C4-2B (cell line): ENCODE measurements at regions not wholly inside any gene's neighbourhood (a gene's known extent, or its start where the extent isn't known, plus 50 kb on each side); places are given as distances from the start of the nearest gene placed in this dataset.

Source experiments
- ZFX ChIP-seq: fragments of 450-650 bp; IDR thresholded peaks from 2 replicates; pipeline ENCODE4 v1.6.1; 2017
- TF ChIP-seq, protein P1 (sequence below): fragments of 450-650 bp; conservative IDR thresholded peaks from 2 replicates; pipeline ENCODE4 v1.5.1; 2017; ENCODE audit warnings: mild to moderate bottlenecking

DNA sequence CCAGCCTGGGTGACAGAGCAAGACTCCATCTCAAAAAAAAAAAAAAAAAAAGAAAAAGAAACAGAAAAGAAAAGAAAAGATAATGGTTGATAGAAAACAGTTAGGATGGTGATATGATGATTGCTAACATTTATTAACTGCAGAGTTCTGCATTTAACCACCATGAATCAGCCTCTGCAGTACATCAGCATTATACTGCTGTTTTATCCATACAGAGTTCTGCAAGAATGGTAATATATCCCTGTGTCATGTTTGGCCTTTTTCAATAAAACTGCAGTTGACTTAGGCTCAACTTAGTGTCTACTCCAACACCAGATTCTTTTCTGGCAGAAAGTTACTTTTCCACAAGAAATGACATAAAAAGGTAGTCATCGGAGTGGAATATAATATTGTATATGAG lies 62.6 kb downstream of the DUSP6 start:
- TF ChIP-seq, protein P1, sequence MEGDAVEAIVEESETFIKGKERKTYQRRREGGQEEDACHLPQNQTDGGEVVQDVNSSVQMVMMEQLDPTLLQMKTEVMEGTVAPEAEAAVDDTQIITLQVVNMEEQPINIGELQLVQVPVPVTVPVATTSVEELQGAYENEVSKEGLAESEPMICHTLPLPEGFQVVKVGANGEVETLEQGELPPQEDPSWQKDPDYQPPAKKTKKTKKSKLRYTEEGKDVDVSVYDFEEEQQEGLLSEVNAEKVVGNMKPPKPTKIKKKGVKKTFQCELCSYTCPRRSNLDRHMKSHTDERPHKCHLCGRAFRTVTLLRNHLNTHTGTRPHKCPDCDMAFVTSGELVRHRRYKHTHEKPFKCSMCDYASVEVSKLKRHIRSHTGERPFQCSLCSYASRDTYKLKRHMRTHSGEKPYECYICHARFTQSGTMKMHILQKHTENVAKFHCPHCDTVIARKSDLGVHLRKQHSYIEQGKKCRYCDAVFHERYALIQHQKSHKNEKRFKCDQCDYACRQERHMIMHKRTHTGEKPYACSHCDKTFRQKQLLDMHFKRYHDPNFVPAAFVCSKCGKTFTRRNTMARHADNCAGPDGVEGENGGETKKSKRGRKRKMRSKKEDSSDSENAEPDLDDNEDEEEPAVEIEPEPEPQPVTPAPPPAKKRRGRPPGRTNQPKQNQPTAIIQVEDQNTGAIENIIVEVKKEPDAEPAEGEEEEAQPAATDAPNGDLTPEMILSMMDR: no peak
- no peak for TF ChIP-seq ZFX
